Ecto neural progenitor cell (in vitro differentiated cells): ENCODE measurements at regions not wholly inside any gene's neighbourhood (a gene's known extent, or its start where the extent isn't known, plus 50 kb on each side); places are given as distances from the start of the nearest gene placed in this dataset.
"Not testable (repeated sequence)": the region's sequence is repeated elsewhere in the genome, so short reads cannot be mapped to it uniquely, and the experiment has no call there.

Experiments
- DNase-seq: peaks from one replicate; pipeline ENCODE4 v3.0.0-alpha.2; 2018; ENCODE audit warnings: low spot score

- DNase-seq = not testable (repeated sequence)
Measured at GRCh38 chr11:134494395-134494794, 82.4 kb upstream of the B3GAT1 start.

- DNase-seq = not testable (repeated sequence)
Measured at GRCh38 chr11:134492411-134492810, 80.4 kb upstream of the B3GAT1 start.

- no peak for DNase-seq
Measured at GRCh38 chr11:134489728-134490127, 77.7 kb upstream of the B3GAT1 start.

GRCh38 chr11:134488913-134489312, 76.9 kb upstream of the B3GAT1 start:
- no peak for DNase-seq

GRCh38 chr11:134488512-134488911, 76.5 kb upstream of the B3GAT1 start:
- DNase-seq = no peak

- no peak for DNase-seq
Measured at GRCh38 chr11:134487696-134488095, 75.7 kb upstream of the B3GAT1 start.

GRCh38 chr11:134486704-134487103, 74.7 kb upstream of the B3GAT1 start:
- no peak for DNase-seq

GRCh38 chr11:134486106-134486505, 74.1 kb upstream of the B3GAT1 start:
- no peak for DNase-seq

- DNase-seq = no peak
Measured at GRCh38 chr11:134485316-134485715, 73.3 kb upstream of the B3GAT1 start.

- no peak for DNase-seq
Measured at GRCh38 chr11:134483857-134484256, 71.8 kb upstream of the B3GAT1 start.

- no peak for DNase-seq
Measured at GRCh38 chr11:134483291-134483690, 71.2 kb upstream of the B3GAT1 start.

GRCh38 chr11:134482865-134483264, 70.8 kb upstream of the B3GAT1 start:
- no peak for DNase-seq

GRCh38 chr11:134481933-134482527, 70.0 kb upstream of the B3GAT1 start:
- DNase-seq = no peak

GRCh38 chr11:134481135-134481534, 69.1 kb upstream of the B3GAT1 start:
- DNase-seq = no peak

- DNase-seq = no peak
Measured at GRCh38 chr11:134480136-134480712, 68.2 kb upstream of the B3GAT1 start.

GRCh38 chr11:134479206-134480135, 67.4 kb upstream of the B3GAT1 start:
- DNase-seq = no peak

- DNase-seq = no peak
Measured at GRCh38 chr11:134478611-134479010, 66.6 kb upstream of the B3GAT1 start.

GRCh38 chr11:134478176-134478575, 66.1 kb upstream of the B3GAT1 start:
- DNase-seq = no peak

GRCh38 chr11:134477486-134477885, 65.4 kb upstream of the B3GAT1 start:
- no peak for DNase-seq

GRCh38 chr11:134476435-134477021, 64.5 kb upstream of the B3GAT1 start:
- peak; percentile 75 for DNase-seq

- DNase-seq = no peak
Measured at GRCh38 chr11:134475951-134476350, 63.9 kb upstream of the B3GAT1 start.

- DNase-seq = no peak
Measured at GRCh38 chr11:134474942-134475341, 62.9 kb upstream of the B3GAT1 start.
